GM19467 (cell line): ENCODE measurements at regions not wholly inside any gene's neighbourhood (a gene's known extent, or its start where the extent isn't known, plus 50 kb on each side); places are given as distances from the start of the nearest gene placed in this dataset.

Source experiments
- ATAC-seq: cut with Tn5 transposase; IDR thresholded peaks from one replicate; pipeline ENCODE4 v1.9.1; 2021; ENCODE audit warnings: mild to moderate bottlenecking, moderate library complexity; ENCODE audit not compliant: unreplicated experiment

DNA sequence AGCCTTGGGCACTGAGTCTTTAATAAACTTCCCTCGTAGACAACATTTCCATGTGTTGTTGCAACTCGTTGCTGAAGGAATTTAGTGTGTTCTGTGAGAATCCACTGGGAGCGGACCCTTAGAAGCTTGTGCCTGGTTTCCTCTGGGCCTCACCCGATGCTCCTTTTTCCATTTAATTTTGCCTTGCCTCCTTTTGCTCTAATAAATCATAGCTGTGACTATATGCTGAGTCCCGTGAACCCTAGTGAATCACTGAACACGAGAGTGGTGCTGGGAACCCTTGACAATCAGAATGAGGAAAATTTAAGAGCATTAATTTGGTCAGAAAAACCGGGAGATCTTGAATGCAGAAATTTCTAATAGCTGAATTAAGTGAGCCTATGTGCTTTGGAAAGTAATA lies 291.1 kb upstream of the ZNF608 start:
- no peak for ATAC-seq

- ATAC-seq, result no peak
Measured at GRCh38 chr5:125038477-125038876, 292.0 kb upstream of the ZNF608 start.

- no peak for ATAC-seq
Measured at GRCh38 chr5:125041798-125042197, 295.4 kb upstream of the ZNF608 start.

GRCh38 chr5:125042261-125042890 lies 295.9 kb upstream of the ZNF608 start:
- ATAC-seq, result no peak

DNA sequence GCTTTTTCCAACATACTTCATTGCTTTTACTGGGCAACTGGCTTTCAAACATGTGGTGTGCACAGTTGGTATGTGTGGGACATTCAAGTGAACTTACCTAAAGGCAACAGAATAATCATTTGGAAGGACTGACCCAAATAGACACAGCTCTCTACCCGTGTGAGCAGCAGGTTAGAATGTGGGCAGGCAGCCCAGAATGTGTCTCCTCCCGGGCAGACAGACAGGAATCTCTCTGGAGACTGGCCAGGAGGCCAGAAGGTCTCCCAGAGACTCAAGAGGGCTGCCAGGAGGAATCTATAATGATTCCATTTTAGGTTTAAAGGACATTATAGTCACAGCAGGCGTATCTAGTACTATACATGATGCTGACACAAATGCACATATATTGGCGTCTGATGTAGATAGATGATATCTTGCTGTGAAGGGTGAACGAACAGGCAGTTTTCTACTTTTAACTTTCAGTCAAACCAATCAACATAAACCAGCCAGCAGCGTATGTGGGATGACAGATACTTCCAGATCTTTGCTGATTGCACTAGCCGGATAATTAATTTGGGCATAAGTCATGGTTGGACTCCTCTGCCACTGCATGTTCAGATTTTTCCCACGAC lies 297.4 kb upstream of the ZNF608 start:
- ATAC-seq, result no peak

- no peak for ATAC-seq
Measured at GRCh38 chr5:125044491-125045282, 298.2 kb upstream of the ZNF608 start.

DNA sequence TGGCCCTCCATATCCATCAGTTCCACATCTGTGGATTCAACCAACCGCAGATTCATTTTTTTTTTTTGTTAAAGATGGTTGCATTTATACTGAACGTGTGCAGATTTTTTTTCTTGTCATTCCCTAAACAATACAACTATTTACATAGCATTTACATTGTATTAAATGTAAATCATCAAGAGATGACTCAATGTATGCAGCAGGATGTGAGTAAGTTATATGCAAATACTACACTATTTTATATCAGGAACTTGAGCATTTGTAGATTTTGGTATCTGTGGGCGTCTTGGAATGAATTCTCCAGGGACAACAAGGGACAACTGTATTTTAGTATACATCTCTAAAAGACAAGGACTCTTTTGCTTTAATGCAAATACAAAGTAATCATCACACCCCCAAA lies 299.2 kb upstream of the ZNF608 start:
- no peak for ATAC-seq

DNA sequence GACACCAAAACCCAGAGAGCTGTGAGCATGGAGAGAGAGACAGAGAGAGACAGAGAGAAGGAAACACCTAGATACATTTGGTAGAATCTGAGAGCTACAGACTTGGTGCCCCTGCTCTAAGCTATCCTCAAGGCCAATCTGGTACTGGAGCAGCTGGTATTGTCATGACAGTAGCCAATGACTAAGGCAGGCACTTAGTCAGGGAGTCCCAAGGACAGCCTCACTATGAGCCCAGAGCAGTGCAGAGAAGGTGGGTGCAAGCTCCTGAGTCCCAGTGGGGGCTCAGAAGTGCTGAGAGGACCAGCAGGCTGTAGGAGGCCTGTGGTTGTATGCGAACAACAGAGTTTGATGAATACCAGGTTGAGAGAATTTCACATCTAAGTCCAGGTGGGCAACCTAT lies 300.4 kb upstream of the ZNF608 start:
- no peak for ATAC-seq

DNA sequence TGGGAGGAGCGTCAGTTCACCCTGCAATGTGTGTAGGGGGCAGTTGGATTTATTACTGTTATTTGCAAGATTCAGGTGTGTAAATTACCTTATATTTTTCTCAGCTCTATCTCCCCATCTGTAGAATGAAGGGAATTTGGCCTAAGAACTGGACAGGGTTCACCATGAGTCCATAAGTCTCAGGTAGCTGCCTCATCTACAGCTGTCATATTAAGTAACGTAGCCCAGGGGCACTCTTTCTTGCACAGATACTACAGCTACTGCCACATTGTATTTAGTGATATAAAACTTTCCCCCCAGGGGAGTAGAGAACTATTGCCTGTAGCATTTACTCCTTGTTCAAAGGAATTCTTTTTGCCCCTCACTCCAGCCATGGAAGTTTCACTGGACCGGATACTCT lies 301.4 kb upstream of the ZNF608 start:
- no peak for ATAC-seq

GRCh38 chr5:125049721-125050702 lies 303.6 kb upstream of the ZNF608 start:
- ATAC-seq, result no peak

- ATAC-seq, result no peak
Measured at GRCh38 chr5:125050926-125051325, 304.5 kb upstream of the ZNF608 start.

DNA sequence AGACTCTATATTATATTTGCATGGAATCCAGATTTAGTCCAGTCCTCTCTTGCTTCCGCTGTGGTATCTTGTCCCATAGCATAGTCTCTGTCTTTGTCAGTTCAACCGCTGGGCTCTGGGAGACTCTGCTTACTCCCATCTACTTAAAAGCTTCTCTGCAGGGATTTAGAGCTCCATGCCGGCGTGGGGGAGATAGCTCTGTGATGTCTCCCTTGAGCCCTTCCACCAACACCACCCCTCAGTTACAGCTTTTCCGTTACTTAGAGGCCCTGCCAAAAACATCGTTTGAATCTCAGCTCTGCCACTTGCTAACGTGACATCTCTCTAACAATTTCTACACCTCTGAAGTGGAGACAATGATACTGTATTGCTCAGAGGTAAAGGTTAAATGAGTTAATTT lies 306.1 kb upstream of the ZNF608 start:
- no peak for ATAC-seq

DNA sequence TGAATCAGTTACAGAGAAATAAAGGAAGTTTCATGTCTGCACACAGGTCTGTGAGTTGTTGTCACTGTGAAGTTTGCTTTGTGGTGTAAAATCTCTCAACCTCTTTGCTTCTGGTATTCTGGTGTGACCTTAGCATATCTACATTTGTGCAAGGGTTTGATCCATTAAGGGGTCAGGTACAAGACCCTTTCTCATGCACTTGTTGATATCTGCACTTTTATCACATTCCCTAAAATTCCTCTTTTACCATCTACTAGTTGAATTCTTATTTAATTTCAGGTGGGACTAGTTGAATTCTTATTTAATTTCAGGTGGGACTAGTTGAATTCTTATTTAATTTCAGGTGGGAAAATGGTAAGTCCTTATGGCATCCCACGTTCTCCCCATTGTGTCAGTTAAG lies 306.7 kb upstream of the ZNF608 start:
- ATAC-seq, result no peak

GRCh38 chr5:125054146-125054545 lies 307.7 kb upstream of the ZNF608 start:
- ATAC-seq, result no peak

DNA sequence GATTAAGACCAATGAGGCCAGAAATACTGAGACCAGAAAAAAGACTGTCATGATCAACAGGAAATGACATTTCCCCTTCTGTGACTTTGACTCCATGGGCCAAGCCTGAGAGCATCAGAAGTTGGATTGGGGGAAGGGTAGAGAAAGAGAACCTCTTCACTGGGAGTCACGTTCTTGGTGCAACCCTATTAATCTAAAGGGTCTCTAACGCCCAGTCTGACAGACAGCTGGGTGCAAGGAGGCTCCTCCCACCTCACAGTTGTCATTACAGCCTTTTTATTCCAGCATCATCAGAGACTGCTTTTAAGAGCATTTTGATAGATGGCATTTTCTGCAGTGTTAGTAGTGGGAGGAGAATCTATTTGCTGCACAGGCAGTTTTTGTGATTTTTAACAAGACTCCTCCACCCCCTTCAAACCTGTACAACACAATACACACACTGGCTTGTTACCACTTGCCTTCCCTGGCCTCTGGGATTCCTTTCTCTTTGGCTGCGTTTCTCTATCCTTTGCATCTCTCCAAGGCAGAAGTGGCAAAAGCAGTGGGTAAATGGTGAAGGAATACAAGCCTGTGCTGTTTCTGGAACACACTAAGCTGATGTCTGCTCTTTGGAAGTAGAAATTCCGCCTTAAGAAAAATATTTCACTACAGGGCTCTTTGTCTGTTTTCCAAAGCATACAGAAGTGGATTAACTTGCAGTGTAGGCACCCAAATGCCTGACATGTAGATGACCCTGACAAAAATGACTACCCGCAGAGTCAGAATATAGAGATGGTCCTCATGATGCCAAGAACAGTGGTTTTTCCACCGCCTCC lies 310.4 kb upstream of the ZNF608 start:
- no peak for ATAC-seq

DNA sequence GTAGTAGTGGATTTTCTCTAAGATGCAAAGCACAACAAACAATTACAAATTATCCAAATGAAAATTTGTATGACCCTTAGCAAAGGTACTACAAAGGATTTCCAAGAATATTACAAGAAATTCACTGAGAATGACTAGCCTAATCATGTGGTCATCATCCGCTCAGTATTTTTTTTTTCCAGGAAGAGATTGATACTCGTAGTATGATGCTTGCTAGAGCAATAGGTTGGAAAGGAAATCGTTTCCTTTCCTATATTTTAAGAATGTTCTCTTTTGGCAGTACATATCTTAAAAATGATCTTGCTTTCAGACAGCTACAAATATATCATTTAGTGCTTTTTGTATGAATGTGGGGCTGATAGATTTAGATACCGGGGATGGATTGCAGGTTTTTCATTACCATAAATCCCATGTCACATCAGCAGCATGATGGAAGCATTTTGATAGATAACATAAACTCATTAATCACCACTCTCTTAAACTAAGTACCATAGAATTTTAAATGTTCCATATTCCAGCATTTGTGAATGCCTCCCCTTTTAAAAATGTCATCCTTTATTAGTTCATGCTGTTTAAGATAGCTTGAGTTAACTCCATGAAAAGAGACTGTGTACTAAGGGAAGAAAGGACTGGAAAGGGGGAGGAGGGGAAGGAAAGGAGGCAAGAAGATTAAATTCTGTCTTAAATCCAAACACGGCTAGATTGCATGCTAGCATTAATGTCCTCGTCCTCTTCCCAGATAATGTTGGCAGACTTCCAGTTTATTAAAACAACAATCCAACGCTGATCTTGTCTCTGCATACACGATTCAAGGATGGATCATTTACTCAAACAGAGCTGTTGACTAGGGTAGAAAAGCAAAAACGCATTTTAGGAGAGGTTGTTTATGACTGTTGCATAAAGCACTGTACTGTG lies 311.7 kb upstream of the ZNF608 start:
- ATAC-seq, result no peak

GRCh38 chr5:125059255-125060002 lies 313.0 kb upstream of the ZNF608 start:
- no peak for ATAC-seq

DNA sequence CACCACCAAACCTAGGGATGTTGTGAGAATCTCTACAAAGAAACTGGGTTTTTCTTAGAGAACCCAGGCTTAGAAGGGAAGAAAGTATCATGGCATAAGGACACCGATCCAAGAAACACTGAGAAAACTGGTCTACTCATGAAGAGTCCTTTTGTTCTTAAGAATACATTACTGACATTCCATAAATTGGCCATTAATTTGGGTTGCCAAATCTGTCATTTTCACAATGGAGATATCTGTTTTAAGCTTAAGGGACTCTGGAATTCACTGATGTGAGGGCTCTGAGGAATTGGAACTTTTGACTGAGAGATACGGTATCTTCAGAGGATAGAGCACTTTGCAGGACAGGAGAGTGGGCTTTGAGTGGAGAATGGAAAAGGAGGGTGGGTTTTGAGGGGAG lies 315.3 kb upstream of the ZNF608 start:
- ATAC-seq, result no peak
